ENCODE measurements at regions not wholly inside any gene's neighbourhood (a gene's known extent, or its start where the extent isn't known, plus 50 kb on each side); places are given as distances from the start of the nearest gene placed in this dataset.
"Not testable (repeated sequence)": the region's sequence is repeated elsewhere in the genome, so short reads cannot be mapped to it uniquely, and the experiment has no call there.

GRCh38 chr3:139112230-139112558 is 67.5 kb upstream of the PRR23C start:
- ChIA-PET CTCF (interaction anchor here (0.9 to 2.3 kb wide), 7 partner anchors 9 to 227 kb away, joined by 3 to 16 read pairs (median 4); no protein-coding TSS in a partner anchor), POLR2A (no interaction called here)

- ChIA-PET POLR2A (no interaction called here), CTCF (interaction anchor here (1.6 to 2.3 kb wide), 2 partner anchors 216 to 226 kb away, joined by 4 to 16 read pairs; no protein-coding TSS in a partner anchor)
These were observed 68.7 kb upstream of the PRR23C start for GRCh38 chr3:139113231-139113992.

GRCh38 chr3:139113993-139114375 is 69.3 kb upstream of the PRR23C start:
- CTCF ChIA-PET: interaction anchor here (2.3 kb wide), 1 partner anchor 216 kb away, joined by 16 read pairs; no protein-coding TSS in a partner anchor
- POLR2A ChIA-PET: no interaction called here

- POLR2A ChIA-PET, CTCF ChIA-PET: not testable (repeated sequence)
These were observed 71.9 kb upstream of the PRR23C start for GRCh38 chr3:139116631-139117030.

- CTCF ChIA-PET: no interaction called here
These were observed 72.5 kb upstream of the PRR23C start for GRCh38 chr3:139117136-139117675.

GRCh38 chr3:139117883-139118760 is 73.4 kb upstream of the PRR23C start:
- CTCF ChIA-PET: no interaction called here
- POLR2A ChIA-PET: no interaction called here

More at GRCh38 chr3:139117136-139117675, 72.5 kb upstream of the PRR23C start:
- POLR2A ChIA-PET: no interaction called here

GRCh38 chr3:139118835-139119234 is 74.1 kb upstream of the PRR23C start:
- ChIA-PET POLR2A (no interaction called here), CTCF (no interaction called here)

GRCh38 chr3:139119331-139120025 is 74.8 kb upstream of the PRR23C start:
- POLR2A ChIA-PET: no interaction called here
- CTCF ChIA-PET: no interaction called here

- POLR2A ChIA-PET: no interaction called here
- CTCF ChIA-PET: no interaction called here
These were observed 75.7 kb upstream of the PRR23C start for GRCh38 chr3:139120086-139121056.

GRCh38 chr3:139121513-139122220 is 77.0 kb upstream of the PRR23C start:
- ChIA-PET POLR2A (no interaction called here), CTCF (interaction anchor here (1.0 kb wide), 1 partner anchor 12 kb away, joined by 3 read pairs; no protein-coding TSS in a partner anchor)

- POLR2A ChIA-PET: no interaction called here
- CTCF ChIA-PET: no interaction called here
These were observed 77.5 kb upstream of the PRR23C start for GRCh38 chr3:139122221-139122581.

GRCh38 chr3:139122612-139123011 is 77.9 kb upstream of the PRR23C start:
- CTCF ChIA-PET: no interaction called here
- POLR2A ChIA-PET: no interaction called here

GRCh38 chr3:139123377-139124095 is 78.8 kb upstream of the PRR23C start:
- POLR2A ChIA-PET: interaction anchor here (0.6 kb wide), 1 partner anchor 239 kb away, joined by 10 read pairs; no protein-coding TSS in a partner anchor
- CTCF ChIA-PET: interaction anchor here (1.2 kb wide), 1 partner anchor 12 kb away, joined by 4 read pairs; no protein-coding TSS in a partner anchor

- CTCF ChIA-PET: interaction anchor here (1.2 kb wide), 1 partner anchor 12 kb away, joined by 4 read pairs; no protein-coding TSS in a partner anchor
These were observed 79.5 kb upstream of the PRR23C start for GRCh38 chr3:139124197-139124596.

GRCh38 chr3:139127101-139127500 is 82.4 kb upstream of the PRR23C start:
- POLR2A ChIA-PET: no interaction called here
- CTCF ChIA-PET: no interaction called here

More at GRCh38 chr3:139124197-139124596, 79.5 kb upstream of the PRR23C start:
- POLR2A ChIA-PET: interaction anchor here (0.6 kb wide), 1 partner anchor 240 kb away, joined by 10 read pairs; no protein-coding TSS in a partner anchor

GRCh38 chr3:139127629-139128028 is 82.9 kb upstream of the PRR23C start:
- CTCF ChIA-PET: interaction anchor here (0.7 kb wide), 1 partner anchor 20 kb away, joined by 3 read pairs; no protein-coding TSS in a partner anchor
- POLR2A ChIA-PET: not testable (repeated sequence)

- ChIA-PET CTCF (no interaction called here), POLR2A (no interaction called here)
These were observed 84.1 kb upstream of the PRR23C start for GRCh38 chr3:139128803-139129202.
